ENCODE measurements at regions not wholly inside any gene's neighbourhood (a gene's known extent, or its start where the extent isn't known, plus 50 kb on each side); places are given as distances from the start of the nearest gene placed in this dataset.

DNA sequence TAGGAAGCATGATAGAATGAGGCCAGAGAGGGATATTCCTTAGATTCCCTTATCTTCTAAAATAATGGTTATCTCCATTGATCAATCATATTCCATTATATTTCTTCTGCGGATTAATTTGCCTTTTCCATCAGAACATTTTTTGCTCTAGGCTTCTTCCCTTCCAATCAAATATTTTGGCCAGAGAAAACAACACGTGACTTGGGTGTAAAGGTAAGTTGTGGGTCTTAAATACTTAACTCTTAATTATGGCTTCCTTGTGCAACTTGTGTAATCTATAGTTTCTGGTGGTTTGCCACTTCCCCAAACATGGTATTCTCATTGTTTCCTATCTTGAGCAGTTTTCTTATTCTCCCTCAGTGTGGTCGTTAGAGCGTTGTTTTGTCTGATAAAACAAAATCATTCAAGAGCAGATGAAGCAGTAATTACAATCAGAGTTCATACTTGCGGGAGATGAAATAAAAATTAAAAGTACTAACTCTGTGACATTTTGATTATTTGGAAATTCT lies 889.3 kb downstream of the MAT2B start:
- TF ChIP-seq, protein P1, sequence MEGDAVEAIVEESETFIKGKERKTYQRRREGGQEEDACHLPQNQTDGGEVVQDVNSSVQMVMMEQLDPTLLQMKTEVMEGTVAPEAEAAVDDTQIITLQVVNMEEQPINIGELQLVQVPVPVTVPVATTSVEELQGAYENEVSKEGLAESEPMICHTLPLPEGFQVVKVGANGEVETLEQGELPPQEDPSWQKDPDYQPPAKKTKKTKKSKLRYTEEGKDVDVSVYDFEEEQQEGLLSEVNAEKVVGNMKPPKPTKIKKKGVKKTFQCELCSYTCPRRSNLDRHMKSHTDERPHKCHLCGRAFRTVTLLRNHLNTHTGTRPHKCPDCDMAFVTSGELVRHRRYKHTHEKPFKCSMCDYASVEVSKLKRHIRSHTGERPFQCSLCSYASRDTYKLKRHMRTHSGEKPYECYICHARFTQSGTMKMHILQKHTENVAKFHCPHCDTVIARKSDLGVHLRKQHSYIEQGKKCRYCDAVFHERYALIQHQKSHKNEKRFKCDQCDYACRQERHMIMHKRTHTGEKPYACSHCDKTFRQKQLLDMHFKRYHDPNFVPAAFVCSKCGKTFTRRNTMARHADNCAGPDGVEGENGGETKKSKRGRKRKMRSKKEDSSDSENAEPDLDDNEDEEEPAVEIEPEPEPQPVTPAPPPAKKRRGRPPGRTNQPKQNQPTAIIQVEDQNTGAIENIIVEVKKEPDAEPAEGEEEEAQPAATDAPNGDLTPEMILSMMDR (IDR thresholded peaks at IDR 0.05; ENCODE audit: extremely low read depth, insufficient read depth, missing control alignments), result no peak
- no peak for DNase-seq (ENCODE audit: low spot score)
- in situ Hi-C loops (cut with MboI; ENCODE audit: low pct_unique_long_range_greater_than_20kb, low sequenced_read_pairs, unreplicated experiment), result no loop called here

DNA sequence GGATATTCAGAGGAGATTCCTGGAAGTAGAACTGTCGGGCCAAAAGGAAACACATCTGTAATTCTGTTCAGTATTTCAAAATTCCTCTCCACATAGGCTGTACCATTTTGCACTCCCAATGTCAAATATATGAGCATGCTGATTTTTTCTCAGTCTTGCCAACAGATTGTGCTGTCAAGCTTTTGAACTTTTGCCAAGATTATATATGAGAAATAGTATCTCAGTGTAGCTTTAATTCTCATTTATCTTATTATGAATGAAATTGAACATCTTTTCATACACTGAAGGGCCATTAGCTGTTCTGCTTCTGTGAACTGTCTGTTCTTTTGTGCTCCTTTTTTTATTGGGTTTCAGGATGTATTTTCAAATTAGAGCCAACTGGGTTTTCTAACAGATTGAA lies 907.1 kb downstream of the MAT2B start:
- TF ChIP-seq, protein P1 (IDR thresholded peaks at IDR 0.05; ENCODE audit: extremely low read depth, insufficient read depth, missing control alignments), result no peak
- DNase-seq (ENCODE audit: low spot score), result no peak
- in situ Hi-C loops (cut with MboI; ENCODE audit: low pct_unique_long_range_greater_than_20kb, low sequenced_read_pairs, unreplicated experiment), result no loop called here

DNA sequence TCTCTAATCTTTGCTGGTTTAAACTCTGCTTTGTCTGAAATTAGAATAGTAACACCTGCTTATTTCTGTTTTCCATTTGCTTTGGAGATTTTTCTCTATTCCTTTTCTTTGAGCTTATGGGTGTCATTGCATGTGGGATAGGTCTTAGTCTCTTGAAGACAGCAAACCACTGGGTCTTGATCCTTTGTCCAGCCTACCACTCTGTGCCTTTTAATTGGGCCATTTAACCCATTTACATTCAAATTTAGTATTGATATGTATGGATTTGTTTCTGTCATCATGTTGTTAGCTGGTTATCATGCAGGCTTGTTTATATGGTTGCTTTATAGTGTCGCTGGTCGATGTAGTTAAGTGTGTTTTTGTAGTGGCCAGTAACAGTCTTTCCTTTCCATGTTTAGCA lies 914.7 kb downstream of the MAT2B start:
- TF ChIP-seq, protein P1 (IDR thresholded peaks at IDR 0.05; ENCODE audit: extremely low read depth, insufficient read depth, missing control alignments), result no peak
- no peak for DNase-seq (ENCODE audit: low spot score)
- in situ Hi-C loops (cut with MboI; ENCODE audit: low pct_unique_long_range_greater_than_20kb, low sequenced_read_pairs, unreplicated experiment), result no loop called here

DNA sequence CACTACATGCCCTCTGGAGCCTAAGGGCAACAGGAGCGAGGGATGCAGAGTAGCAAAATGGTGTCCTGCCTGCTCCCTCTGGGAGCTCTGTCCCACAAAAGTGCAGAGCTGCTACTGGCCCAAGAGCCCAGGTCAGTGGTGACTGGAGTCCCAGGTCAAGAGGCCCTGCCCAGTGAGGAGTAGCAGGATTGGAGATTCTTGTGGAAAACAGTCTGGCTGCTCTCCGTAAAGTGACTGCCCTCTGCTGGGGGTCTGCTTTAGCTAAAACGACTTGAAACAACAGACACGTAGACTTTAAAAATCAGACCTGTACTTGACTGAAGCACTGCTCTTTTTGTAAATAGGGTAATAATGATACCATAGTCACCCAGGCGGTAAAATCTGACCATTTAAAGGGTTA lies 917.0 kb downstream of the MAT2B start:
- in situ Hi-C loops (cut with MboI; ENCODE audit: low pct_unique_long_range_greater_than_20kb, low sequenced_read_pairs, unreplicated experiment), result no loop called here
- TF ChIP-seq, protein P1 (IDR thresholded peaks at IDR 0.05; ENCODE audit: extremely low read depth, insufficient read depth, missing control alignments), result no peak
- no peak for DNase-seq (ENCODE audit: low spot score)

DNA sequence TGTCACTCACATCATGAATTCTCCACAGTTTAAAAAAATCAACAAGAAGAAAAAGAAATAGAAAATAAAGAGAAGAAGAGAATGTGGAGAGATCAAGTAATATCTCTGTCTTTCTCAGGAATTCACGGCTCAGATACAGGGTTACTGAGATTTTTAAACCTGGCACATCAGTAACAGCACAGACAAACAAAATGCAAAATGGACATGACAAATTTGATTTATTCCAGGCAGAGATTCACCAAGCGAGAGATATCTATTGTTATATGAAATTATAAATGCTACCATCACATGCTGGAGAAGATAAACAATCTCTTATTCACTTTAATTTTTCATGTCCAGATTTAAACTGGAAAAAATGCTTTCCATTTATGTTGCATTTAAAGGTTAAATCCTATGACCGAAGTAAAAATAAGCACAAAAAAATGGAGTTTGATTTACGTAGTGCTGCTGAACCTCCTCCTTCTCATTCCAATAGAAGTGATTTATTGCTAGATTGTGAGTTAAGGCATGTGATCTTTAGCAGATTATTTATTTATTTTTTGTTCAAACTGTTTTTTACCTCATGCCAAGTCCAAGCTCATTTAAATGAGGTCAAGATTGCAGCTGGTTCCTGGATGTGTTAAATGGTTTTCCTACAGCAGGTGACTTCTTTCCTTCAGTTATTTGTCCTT lies 926.4 kb downstream of the MAT2B start:
- TF ChIP-seq, protein P1 (IDR thresholded peaks at IDR 0.05; ENCODE audit: extremely low read depth, insufficient read depth, missing control alignments), result no peak
- in situ Hi-C loops (cut with MboI; ENCODE audit: low pct_unique_long_range_greater_than_20kb, low sequenced_read_pairs, unreplicated experiment), result no loop called here

DNA sequence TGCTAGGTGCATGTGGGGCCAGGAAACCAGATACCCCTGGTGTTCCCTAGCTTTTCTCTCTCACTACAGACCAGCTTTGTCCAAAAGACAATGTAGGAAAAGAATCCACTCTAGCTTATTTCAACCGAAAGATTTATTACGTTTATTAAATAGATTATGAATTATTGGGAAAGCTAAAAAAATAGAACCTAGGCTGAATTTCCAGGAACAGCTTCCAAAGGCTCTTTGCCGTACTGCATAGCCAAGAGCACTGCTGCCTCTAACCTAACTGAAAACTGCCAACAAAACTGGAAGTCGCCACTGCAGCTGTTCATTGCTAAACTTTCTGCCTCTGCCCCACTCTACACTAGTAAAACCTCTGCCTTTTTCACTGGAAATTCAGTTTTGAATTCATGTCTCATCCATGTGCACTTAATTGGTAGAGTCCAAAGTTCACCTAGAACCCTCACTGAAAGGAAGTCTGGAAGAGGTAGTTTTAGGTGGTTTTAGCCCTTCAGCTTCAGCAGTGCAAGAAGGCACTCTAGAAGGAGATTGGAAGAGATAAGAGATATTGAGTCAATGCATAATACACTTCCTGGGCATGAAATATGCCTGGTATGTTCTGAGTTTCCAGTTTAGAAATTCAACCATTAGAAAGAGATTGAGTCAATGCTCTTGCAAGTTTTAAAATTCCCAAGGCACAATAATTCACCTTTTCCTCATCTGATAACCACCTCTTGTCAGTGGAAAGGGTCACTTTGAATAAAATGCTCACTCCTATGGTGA lies 927.9 kb downstream of the MAT2B start:
- in situ Hi-C loops (cut with MboI; ENCODE audit: low pct_unique_long_range_greater_than_20kb, low sequenced_read_pairs, unreplicated experiment), result no loop called here
- no peak for DNase-seq (ENCODE audit: low spot score)
- TF ChIP-seq, protein P1 (IDR thresholded peaks at IDR 0.05; ENCODE audit: extremely low read depth, insufficient read depth, missing control alignments), result no peak

More for the DNA sequence above, 926.4 kb downstream of the MAT2B start:
- no peak for DNase-seq (ENCODE audit: low spot score)
